HPDE6-E6E7 (cell line): ENCODE measurements at regions not wholly inside any gene's neighbourhood (a gene's known extent, or its start where the extent isn't known, plus 50 kb on each side); places are given as distances from the start of the nearest gene placed in this dataset.
A peak's percentile ranks its signal among the peaks of the same experiment; 100 is the strongest.

ENCODE experiments used
- DNase-seq: peaks from one replicate; pipeline ENCODE4 v3.0.0; 2011; ENCODE audit warnings: missing footprints; ENCODE audit errors: extremely low spot score

DNA sequence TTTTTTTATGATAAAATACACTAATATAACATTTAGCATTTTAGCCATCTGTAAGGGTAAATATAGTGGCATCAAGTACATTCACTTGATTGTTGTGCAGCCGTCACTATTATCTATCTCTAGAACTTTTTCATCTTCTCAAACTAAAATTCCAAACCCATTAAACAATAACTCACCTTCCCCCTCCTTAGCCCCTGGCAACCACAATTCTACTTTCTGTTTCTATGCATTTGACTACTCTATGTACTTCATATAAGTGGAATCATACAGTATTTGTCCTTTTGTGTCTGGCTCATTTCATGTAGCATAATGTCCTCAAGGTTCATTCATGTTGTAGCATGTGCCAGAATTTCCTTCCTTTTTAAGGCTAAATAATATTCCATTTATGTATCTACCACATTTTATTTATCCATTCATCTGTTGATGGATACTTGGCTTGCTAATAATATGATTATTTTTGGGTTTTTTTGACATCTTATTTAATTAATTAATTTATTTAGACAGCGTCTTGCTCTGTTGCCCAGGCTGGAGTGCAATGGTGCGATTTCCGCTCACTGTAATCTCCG is 69.6 kb upstream of the MACF1 start:
- no peak for DNase-seq

DNA sequence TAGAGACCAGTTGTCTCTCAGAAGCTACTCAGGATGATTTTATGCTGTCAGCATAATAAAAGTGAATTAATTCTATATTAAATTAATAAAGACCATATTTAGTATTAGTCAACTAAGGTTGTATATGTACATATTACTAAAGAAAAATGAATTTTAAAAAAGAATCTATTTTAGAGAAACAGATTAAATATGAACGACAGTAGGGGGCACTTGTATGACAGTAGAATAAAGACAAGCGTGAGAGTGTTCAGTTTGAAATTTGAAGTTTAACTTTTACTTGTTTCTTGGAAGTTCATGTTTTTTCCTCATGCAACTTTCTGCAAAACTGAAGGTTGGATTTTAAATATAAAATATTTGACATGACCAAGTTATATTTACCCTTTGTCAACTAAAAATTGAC is 67.9 kb upstream of the MACF1 start:
- no peak for DNase-seq

DNA sequence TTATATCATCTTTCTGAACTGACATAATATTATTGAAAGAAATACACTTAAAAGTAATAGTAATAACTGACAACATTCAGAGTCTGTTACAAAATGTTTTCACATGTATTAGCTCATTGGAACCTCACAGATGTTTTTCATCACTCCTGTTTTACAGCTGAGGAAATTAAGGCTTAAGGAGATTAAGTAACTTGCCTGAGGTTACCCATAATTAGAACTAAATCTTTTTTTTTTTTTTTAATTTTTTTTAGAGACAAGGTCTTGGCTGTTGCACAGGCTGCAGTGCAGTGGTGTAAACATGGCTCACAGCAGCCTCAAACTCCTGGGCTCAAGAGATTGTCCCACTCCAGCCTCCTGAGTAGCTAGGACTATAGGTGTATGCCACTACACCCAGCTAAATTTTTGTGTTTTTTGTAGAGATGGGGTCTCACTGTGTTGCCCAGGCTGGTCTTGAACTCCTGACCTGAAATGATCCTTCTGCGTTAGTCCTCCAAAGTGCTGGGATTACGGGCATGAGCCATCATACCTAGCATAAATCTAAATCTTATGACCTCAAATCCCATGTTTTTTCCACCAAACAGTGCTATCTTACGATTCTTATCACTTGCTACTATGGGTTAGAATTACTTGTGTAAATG is 64.7 kb upstream of the MACF1 start:
- DNase-seq, result no peak

DNA sequence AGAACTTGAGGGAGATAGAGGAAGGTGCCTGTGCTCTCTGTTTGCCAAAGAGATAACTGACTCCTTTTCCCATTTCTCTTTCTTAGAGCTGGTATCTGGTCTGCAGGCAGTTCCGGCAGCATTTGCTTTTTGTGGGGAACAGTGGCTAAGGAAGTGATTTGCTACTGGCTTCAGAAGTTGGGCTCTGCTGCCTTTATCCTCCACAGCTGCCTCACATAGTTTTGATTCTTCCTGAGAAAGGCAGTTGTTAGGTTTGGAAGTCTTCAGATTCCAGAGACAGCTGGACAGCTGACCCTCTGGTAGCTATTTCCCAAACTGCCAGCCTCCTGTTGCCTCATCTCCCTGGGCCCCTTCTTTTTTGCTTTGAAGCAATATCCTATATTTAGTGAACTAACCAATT is 62.6 kb upstream of the MACF1 start:
- no peak for DNase-seq

DNA sequence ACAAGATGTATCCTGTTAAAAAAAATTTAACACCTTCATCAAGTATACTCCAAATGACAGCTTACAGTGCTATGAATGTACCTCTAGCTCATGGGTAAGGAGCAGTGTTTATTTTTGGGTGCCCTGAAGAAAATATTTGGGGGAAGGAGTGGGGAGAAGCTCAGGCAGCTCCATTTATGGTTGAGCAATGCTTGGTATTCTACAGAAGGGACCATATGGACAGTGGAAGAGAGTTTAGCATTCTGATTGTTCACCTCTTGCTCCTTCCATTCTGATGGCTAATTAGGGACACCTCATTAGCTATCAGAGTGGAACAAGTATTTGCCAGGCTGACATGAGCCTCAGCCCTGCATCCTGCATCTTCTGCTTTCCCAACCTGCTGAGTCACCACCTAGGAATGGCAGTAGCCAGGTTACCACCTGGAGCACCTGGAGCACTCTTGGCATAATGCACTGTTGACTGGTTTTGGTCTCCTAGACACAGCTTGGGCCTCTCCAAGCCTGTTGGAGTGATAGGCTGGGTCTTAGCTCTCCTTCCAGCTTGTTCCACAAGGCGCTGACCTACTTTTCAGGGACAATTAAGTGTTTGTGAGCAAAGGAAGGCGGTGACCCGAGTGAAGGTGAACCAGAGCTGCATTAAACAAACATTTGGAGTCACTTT is 62.0 kb upstream of the MACF1 start:
- peak; percentile 51 for DNase-seq

DNA sequence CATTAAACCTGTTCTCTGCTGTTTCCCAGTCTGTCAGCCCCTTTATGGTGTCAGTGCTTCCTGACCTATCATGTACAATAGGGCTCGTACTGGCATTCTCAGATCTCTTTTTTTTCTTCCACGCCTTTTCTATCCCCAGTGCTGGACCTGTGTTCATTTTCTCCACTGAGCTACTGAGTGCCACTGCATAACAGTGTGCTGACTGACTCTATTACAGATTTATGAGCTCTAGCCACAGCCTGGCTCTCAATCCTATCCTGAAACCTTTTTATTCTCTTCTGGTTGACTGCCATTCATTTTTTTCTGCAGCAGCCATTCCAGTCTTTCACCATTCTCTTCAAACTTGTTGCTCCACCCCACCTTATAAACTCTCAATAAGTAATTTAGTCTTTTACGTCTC is 59.6 kb upstream of the MACF1 start:
- DNase-seq, result no peak

DNA sequence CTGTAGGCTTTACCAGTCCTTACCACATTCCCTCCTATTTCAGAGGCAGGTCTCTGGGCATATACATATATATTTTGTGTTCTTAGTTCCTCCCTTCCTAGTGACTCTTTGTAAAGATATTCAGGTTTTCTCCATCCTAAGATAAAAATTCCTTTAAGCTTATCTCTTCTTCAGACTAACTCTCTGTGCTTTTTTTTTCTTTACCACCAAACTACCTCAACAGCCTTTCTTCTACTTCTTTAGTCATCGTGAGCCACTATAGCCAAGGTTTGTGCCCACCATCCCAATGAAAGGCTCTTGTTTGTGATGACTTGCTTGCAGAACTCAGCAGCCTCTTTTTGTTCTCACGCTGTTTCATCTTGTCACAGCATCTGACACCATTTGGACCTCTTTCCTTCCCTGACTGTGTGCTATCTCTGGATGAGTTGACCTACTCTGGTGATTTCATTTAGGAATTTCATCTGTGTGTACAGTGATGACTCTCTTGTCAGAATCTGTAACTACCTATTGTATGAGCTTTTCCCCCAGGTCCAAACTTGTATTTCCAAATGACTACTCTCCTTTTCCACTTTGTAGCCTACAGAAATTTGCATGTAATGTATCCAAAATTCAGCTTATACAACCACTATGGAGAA is 59.0 kb upstream of the MACF1 start:
- no peak for DNase-seq

DNA sequence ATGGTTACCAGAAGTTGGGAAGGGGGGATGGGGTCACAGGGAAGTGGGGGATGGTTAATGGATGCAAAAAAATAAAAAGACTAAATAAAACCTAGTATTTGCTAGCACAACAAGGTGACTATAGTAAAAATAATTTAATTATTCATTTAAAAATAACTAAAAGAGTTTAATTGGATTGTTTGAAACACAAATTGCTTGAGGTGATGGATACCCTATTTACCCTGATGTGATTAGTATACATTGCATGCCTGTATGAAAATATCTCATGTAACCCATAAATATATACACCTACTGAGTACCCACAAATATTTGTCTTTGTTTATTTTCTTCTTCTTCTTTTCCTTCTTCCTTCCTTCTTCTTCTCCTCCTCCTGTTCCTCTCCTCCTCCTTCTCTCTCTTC is 57.8 kb upstream of the MACF1 start:
- DNase-seq, result no peak

DNA sequence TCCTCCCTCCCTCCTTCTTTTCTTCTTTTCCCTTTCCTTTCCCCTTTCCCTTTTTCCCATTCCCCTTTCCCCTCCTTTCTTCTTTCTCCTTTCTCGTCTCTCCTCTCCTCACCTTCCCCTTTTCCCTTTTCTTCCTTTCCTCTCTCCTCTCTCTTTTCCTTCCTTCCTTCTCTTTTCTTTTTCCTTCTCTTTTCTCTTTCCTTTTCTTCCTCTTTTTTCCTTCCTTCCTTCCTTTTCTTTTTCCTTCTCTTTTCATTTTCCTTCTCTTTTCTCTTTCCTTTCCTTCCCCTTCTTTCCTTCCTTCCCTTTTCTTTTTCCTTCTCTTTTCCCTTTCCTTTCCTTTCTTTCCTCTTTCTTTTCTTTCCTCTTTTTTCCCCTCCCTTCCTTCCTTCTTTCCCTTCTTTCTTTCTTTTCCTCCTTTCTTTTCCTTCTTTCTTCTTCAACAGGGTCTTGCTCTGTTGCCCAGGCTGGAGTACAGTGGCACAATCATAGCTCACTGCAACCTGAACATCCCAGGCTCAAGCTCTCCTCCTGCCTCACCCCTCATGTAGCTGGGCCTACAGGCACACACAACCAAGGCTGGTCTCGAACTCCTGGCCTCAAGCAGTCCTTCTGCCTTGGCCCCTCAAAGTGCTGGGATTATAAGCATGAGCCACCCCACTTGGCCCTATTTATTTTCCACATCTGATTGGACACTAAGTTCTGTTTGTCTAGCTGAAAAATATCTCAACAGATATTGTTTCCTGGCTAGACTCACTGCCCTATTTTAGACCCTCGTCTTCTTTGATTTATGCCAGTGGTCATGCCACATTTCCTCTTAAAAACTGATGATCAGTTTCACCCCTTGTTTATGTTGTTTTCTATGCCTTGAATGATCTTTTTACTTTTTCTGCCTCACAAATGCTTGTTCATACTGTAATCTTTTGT is 57.1 kb upstream of the MACF1 start:
- no peak for DNase-seq

DNA sequence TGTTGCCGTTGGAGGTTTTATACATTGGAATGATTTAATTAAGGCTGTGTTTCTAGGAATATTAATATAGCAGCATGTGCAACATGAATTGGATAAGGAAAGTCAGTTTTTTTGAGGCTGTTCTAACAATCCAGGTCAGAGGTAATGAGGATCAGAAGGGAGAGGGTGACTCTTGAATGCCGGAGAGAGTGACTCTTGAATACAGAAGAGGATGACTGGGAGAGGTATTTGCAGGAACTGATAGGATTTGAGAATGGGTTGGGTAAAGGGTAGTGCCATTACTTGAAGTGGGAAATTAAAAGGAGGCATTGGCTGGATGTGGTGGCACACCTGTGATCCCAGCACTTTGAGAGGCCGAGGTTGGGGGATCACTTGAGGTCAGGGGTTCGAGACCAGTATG is 55.6 kb upstream of the MACF1 start:
- DNase-seq, result no peak

DNA sequence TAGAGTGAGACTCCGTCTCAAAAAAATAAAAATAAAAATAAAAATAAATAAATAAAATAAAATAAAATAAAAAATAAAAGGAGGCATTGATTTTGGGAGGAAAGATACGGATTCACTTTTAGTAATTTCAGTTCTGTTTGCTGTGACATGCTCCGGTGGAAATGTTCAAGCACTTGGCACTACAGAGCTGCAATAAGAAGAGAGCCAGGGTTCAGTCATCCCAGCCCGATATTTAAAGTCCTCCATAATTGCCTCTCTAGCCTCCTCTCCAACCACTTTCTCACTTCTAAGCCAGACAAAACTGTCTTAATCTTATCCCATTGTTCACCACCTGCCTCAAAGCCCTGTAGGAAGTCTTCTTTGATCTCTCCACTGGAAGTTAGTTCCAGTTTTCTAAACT is 55.0 kb upstream of the MACF1 start:
- no peak for DNase-seq

DNA sequence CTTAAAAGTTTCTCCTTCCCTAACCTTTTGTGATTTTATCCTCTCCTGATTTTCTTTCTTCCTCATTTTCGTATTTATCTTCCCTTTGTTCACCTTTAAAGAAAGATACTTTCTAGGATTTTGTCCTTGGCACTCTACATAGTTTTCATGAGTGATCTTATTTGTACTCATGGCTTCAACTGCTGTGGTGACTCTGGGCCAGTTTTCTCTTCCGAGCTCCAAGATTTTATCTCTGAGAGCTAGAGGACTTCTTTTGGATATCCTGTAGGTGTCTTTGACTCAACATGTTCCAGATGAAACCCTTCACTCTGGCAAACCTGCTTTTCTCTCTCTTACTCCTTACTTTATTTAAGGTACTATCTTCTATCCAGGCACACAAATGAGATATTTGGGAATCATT is 53.7 kb upstream of the MACF1 start:
- DNase-seq, result no peak

DNA sequence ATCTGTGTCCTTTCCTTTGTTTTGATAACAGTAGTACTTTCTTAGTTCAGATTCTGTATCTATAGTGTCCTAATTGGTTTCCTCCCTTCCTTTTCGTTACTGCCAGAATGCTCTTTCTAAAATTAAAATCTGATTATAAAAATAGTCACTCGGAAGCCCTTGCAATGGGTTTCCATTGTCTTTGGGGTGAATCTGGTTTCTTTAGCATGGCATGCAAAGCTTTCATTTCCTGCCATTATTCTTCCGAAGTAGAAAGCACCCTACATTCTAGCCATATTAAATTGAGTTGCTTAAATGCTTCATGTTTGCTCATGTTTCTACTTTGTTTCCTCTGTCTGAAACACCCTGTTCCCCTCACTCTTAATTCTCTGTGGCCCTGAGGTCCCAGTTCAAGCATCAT is 53.2 kb upstream of the MACF1 start:
- DNase-seq, result no peak

DNA sequence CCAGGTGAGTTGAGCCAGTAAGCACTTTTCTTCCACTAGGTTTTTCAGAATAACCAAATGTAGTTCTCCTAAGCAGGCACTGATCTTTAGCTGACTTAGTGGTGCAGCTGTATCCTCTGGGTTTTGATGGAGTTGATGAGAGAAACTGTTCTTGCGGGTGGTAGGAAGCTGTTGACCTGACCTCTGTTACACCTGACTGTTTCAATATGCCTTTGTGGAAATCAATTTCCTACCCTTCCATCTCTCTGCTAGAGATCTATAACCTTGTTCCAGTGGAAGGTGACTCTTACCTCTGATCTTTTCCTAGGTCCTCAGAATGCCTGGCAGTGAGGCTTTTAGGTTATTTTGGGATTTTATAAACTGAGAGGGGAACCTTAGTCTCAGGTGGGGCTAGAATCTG is 51.6 kb upstream of the MACF1 start:
- no peak for DNase-seq

DNA sequence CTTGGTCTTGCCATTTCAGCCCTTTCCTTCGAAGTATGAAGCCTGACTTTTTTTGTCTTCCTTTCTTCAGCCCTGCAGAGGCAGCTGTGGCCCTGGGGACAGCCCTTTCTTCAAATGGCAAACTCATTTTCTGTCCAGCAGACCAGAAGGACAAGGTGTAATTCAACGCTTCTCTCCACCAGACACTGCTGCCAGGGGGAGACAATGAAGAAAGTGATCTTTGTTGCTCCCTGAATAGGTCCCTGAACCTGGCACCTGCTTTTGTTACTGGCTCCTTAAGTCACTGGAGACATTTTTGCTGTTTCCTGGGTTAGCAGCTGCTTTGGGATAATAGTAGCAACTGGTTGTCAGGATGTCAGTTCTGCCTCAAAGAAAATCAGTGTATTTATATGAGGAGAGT is 50.8 kb upstream of the MACF1 start:
- DNase-seq, result no peak

DNA sequence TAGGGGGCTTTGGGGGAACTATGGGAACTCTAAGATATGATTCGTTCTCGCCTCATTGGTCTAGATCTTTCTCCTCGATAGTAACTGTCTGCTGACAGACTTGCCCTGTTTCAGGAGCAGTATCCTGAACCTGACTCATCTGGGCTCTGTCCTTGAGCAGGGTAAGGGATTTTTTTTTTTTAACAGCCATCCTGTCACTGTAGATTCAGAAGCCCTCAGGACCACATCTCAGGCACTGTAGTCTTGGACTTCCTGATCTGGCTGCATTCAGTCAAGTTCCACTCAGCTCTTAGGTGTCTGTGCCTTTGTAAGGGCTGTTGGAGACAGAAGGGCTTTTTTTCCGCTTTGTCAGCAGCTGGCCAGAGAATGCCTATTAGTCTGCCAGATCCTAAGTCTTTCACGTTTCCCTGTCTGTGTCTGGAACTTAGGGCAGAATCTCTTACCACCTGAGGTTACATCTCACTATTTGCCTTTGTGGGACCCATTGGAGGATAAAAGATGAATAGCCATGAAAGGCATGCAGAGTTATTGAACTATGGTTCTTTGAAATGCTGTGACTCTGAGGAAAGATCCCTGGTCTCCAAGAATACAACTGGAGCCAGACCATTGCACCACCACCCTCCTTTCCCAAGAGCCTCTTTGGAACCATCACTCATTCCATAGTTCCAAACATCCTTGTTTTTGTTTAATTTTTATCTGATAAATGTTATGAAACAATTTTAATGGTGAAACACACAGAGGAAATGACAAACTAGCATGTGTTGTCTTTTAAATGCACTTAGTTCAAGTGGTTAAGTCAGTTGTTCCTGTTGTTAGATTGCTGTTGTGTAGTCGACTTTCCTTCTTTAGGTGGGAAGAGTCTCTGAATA is 49.7 kb upstream of the MACF1 start:
- no peak for DNase-seq
